GM06990 (cell line): ENCODE measurements at regions not wholly inside any gene's neighbourhood (a gene's known extent, or its start where the extent isn't known, plus 50 kb on each side); places are given as distances from the start of the nearest gene placed in this dataset.
A peak's percentile ranks its signal among the peaks of the same experiment; 100 is the strongest.

Experiments
- DNase-seq: peaks from one replicate; pipeline ENCODE4 v3.0.0-alpha.2; 2011; ENCODE audit not compliant: insufficient read length; ENCODE audit errors: extremely low read depth
- H3K27me3 ChIP-seq: replicated peaks from 2 replicates; pipeline ENCODE4 v1.6.0; 2011; ENCODE audit warnings: low read length; ENCODE audit not compliant: control insufficient read depth, insufficient read depth
- H3K36me3 ChIP-seq: 2 replicates; pipeline ENCODE4 v1.5.1; 2011; ENCODE audit warnings: low read length; ENCODE audit not compliant: control insufficient read depth, insufficient read depth
- H3K4me3 ChIP-seq: replicated peaks from 2 replicates; pipeline ENCODE4 v1.5.1; 2011; ENCODE audit warnings: low read depth, mild to moderate bottlenecking, control low read depth, low read length
- CTCF ChIP-seq: IDR thresholded peaks from 2 replicates; pipeline ENCODE4 v1.5.1; 2011; ENCODE audit warnings: low read length, control low read depth, mild to moderate bottlenecking, inconsistent platforms; ENCODE audit not compliant: insufficient read depth, poor library complexity, severe bottlenecking

GRCh38 chr7:131845573-131846314, 289.3 kb upstream of the PODXL start:
- Histone ChIP-seq H3K27me3 (no peaks in the 10 kb centered on the region; the same call in 1 of the 2 replicates), H3K36me3 (no peaks in the 10 kb centered on the region), H3K4me3 (no peak overlapping the region)
- no peak for TF ChIP-seq CTCF
- no peak for DNase-seq

GRCh38 chr7:131844369-131844768, 287.9 kb upstream of the PODXL start:
- DNase-seq = no peak

GRCh38 chr7:131843898-131844331, 287.5 kb upstream of the PODXL start:
- no peak overlapping the region for H3K4me3 ChIP-seq
- no peak for TF ChIP-seq CTCF
- H3K36me3 ChIP-seq = no peaks in the 10 kb centered on the region
- H3K27me3 ChIP-seq = no peaks in the 10 kb centered on the region; the same call in 1 of the 2 replicates
- no peak for DNase-seq

More at GRCh38 chr7:131844369-131844768, 287.9 kb upstream of the PODXL start:
- no peaks in the 10 kb centered on the region for H3K36me3 ChIP-seq
- no peak overlapping the region for H3K4me3 ChIP-seq
- TF ChIP-seq CTCF = no peak
- no peaks in the 10 kb centered on the region; the same call in 1 of the 2 replicates for H3K27me3 ChIP-seq

- no peaks in the 10 kb centered on the region; the same call in 1 of the 2 replicates for H3K27me3 ChIP-seq
- DNase-seq = no peak
- no peak overlapping the region for H3K4me3 ChIP-seq
- no peak for TF ChIP-seq CTCF
- H3K36me3 ChIP-seq = no peaks in the 10 kb centered on the region
Measured at GRCh38 chr7:131839967-131840690, 283.7 kb upstream of the PODXL start.

GRCh38 chr7:131836733-131837132, 280.3 kb upstream of the PODXL start:
- H3K36me3 ChIP-seq = no peaks in the 10 kb centered on the region
- no peak for DNase-seq
- no peak overlapping the region for H3K4me3 ChIP-seq
- TF ChIP-seq CTCF = peak; percentile 8
- H3K27me3 ChIP-seq = peaks cover 1% of the 10 kb centered on the region
